HG03045 (cell line): ENCODE measurements at regions not wholly inside any gene's neighbourhood (a gene's known extent, or its start where the extent isn't known, plus 50 kb on each side); places are given as distances from the start of the nearest gene placed in this dataset.
"Not testable (repeated sequence)": the region's sequence is repeated elsewhere in the genome, so short reads cannot be mapped to it uniquely, and the experiment has no call there.

Experiments
- ATAC-seq: cut with Tn5 transposase; IDR thresholded peaks from one replicate; pipeline ENCODE4 v1.9.1; 2021; ENCODE audit warnings: mild to moderate bottlenecking, moderate library complexity; ENCODE audit not compliant: unreplicated experiment

DNA sequence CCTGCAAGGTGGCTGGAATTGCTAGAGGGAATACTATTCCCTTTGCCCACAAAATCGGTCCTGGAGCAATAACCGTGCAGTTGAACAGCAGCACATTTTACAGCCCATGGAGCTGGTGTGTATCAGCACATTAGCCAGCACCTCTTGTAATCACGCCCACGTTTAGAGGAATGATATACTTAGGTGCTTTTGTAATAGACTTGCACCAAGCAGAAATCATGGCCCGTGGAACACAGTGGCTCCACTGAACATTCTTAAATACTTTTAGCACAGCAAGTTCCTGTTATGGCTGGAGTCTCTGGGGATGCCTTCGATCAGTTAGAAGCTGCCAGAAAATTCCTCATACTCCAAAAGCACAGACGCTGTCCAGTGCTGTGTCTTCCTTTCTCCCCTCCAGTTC, 218.1 kb upstream of the FAM78B start:
- no peak for ATAC-seq

DNA sequence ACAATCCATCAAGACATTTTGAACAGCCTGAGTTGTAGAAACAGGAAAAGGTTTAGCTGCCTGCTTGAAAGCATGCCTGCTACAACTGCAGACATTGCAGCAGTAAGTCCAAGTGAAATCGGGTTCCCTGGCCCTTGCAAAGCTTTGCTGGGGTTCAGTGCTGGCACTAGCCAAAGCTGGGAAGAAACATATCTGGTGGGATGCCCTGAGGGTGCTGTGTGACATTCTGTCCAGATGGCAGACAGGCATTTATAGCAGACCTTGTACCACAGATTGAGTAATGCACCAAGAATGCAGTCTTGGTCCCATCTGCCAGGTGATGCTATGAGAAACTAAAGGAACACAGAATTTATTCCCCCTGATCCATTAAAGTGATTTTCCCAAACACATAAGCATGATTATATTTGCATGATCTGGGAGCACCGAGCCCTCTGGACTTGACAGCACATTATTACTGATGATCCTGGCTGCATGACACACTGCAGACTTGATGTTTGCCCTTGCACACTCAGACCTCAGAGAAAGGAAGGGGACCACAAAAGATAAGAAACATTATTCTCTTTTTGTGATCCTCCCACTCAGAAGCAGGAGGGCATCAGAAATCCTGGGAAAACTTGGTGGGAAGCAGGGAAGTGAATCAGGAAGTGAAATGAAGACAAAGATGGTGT, 223.7 kb upstream of the FAM78B start:
- ATAC-seq, result no peak

DNA sequence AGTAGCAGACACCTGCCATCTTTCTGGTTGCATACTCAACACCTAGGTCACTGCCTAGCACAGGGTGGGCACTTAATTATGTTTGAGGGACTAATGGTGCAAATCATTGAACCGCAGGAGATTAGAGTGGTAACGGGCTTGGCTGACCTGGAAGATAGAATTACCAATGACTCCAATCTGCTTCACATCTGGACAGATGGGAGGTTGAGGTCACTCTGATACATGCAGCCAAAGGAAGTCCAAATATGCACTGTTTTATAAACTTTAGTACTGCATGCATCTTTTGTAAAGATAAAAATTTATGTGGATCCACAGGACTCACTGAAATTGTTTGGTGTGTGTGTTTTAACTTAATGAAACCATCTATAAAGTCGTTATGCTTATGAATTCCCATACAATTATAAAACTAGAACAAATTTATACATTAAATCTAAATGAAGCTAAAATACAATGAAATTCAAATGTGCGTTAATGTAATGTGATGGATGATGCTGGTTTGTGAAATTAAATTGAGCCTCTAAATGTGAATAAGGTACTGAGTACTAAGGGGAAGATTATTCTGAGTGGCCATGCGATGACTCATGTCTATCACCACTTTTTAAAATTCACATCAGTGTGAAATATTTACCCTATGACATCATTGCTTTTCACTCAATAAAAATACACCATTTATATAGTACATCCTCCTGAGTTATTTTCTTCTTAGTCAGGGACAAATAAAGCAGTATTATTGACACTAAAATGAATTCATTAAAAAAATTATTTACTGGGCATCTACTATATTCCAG, 224.7 kb upstream of the FAM78B start:
- no peak for ATAC-seq

DNA sequence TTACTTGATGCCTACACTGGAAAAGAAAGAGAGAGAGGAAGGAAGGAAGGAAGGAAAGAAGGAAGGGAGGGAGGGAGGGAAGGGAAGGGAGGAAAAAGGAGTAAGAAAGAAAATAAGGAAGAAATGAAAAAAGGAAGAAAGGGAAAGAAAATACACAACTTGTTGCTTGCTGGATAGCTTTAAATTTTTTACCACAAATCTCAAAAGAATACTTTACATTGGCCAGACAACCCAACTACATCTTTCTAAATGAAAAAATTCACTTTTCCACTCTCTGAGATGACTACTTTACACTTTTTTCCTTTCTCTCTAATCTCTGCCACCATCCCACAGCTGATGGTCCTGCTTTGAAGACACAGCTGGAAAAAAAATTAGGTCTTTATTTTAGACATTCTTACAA, 228.9 kb upstream of the FAM78B start:
- no peak for ATAC-seq

DNA sequence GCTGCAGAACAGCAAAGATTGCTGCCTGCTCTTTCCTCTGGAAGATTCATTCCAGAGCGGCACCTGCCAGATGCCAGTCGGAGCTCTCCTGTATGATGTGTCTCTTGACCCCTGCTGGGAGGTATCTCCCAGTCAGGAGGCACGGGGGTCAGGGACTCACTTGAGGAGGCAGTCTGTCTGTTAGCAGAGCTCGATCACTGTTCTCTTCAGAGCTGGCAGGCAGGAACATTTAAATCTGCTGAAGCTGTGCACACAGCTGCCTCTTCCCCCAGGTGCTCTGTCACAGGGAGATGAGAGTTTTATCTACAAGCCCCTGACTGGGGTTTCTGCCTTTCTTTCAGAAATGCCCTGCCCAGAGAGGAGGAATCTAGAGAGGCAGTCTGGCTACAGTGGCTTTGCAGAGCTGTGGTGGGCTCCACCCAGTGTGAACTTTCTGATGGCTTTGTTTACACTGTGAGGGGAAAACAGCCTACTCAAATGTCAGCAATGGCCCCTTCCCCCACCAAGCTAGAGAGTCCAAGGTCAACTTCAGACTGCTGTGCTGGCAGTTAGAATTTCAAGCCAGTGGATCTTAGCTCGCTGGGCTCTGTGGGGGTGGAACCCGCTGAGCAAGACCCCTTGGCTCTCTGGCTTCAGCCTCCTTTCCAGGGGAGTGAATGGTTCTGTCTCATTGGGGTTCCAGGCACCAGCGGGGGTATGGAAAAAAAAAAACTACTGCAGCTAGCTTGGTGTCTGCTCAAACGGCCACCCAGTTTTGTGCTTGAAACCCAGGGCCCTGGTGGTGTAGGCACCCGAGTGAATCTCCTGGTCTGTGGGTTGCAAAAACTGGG, 242.7 kb upstream of the FAM78B start:
- not testable (repeated sequence) for ATAC-seq

DNA sequence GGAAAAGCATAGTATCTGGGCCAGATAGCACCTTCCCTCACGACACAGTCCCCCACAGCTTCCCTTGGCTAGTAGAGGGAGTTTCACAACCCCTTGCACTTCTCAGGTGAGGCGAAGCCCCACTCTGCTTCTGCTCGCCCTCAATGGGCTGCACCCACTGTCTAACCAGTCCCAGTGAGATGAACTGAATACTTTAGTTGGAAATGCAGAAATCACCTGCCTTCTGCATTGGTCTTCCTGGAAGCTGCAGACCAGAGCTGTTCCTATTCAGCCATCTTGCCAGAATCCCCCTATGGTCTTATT, 243.2 kb upstream of the FAM78B start:
- ATAC-seq, result no peak

DNA sequence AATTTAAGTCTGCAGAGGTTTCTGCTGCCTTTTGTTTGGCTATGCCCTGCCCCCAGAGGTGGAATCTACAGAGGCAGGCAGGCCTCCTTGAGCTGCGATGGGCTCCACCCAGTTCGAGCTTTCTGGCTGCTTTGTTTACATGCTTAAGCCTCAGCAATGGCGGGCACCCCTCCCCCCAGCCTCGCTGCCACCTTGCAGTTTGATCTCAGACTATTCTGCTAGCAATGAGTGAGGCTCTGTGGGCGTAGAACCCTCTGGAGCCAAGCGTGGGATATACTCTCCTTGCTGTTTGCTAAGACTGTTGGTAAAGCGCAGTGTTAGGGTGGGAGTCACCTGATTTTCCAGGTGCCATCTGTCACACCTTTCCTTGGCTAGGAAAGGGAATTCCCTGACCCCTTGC, 250.0 kb upstream of the FAM78B start:
- ATAC-seq, result not testable (repeated sequence)

DNA sequence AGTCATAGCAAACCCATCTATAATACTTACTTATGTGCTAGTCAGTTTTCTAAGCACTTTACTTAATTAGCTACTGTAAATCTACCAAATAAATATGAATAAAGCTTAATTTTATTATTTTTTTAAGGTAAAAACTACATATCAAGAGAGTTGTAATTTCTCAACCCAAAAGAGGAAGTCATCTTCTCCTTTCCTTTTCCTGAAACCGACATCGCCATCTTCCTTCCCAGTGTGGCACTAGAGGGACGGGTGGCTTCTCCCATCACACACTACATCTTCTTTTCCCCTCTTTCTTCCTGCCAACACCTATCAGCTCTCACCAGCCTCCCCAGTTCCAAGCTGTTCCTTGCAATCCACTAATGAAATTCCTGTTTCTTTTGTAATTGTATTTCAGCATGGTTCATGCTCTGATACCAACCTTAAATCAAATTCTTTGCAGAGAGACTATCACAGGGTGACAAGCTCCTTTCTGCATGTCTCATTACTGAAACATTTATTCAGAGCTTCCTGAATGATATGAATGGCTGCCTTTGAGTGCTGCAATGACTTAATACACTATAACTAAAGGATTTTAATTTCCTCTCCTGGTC, 251.6 kb upstream of the FAM78B start:
- no peak for ATAC-seq

DNA sequence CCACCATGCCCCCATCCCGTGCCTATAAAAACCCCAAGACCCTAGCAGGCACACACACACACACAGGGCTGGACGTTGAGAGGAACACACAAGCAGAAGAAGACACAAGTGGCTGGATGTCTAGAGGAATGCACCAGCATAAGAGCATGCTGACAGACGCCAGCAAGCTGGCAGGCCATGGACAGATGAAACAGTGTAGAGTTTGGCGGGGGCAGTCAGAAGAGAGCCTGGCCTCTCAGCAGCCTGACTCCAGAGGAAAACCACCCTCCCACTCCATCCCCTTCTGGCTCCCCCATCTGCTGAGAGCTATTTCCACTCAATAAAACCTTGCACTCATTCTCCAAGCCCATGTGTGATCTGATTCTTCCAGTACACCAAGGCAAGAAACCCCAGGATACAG, 255.8 kb upstream of the FAM78B start:
- ATAC-seq, result not testable (repeated sequence)

DNA sequence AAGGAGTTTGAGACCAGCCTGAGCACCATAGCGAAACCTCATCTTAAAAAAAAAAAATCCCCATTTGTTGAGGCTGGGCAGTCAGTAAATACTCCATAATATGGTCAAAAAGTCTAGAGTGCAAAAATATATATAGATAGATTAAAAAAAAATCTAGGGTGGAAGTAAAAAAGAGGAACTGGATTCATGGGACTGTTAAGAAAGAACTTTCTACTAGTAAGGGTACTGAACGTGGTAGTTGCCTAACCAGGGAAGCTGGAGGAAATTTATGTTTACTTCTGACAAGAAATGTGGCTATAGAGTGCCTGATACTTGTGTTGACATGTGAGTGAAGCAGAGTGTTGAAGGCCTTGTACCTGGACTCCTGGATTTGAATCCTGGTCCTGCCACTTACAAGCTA, 265.9 kb upstream of the FAM78B start:
- ATAC-seq, result no peak

DNA sequence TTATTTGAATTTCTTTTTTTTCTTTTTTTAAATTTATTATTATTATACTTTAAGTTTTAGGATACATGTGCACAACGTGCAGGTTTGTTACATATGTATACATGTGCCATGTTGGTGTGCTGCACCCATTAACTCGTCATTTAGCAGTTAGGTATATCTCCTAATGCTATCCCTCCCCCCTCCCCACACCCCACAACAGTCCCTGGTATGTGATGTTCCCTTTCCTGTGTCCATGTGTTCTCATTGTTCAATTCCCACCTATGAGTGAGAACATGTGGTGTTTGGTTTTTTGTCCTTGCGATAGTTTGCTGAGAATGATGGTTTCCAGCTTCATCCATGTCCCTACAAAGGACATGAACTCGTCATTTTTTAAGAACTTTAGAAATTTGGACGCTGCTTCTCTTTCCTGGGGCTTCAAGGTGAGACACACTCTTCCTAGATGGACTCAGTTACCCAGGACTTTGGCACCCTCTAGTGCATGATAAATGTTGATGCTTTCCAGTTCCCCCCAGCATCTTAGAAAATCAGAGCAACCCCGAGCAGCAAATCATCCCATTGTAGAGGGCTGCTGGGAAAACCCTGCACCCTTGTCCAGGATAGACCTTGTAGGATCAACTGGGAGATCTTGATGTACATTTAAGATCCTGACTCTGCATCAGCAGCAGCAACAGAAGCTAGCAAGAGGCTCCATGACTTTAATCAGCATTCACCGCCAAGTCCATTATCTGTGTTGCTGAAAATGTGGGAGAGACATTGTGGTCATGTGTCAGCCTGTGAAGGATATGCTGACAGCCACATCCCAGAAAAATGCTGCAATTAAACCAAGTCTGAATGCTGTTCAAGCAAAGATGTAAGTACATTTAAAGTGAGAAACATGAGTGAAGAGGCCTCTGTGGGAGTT, 266.9 kb upstream of the FAM78B start:
- ATAC-seq, result not testable (repeated sequence)

DNA sequence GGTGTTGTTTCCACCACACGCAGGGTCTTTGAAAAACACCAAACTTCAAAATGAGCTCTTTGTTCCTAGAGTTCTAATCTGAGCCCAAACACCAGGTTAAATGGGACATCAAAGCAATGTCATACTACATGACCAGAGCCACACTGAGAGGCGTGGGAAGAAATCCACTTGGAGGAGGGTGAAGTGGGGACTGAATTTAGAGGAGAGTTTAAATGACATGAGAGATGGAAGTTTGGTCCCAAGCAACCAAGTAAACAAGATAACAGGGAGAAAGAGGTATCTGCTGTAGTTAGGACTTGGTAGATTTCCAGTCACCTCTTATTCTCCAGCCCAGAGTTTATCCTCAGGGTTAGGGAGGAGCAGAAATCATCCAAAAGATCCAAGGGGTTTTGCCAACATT, 290.9 kb upstream of the FAM78B start:
- no peak for ATAC-seq

DNA sequence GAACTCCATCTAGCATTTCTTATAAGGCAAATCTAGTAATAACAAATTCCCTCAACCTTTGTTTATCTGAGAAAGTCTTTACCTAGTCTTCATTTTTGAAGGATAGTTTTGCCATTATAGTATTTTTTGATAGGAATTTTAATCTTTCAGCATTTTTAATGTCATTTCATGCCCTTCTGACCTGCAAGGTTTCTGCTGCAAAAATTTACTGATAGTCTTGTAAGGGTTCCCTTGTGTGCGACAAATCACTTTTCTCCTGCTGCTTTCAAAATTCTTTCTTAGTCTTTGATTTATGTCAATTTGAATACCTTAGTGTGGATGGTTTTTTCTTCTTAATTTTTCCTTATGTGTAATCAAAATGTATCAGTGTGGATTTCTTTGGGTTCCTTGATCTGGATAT, 297.5 kb upstream of the FAM78B start:
- ATAC-seq, result no peak

DNA sequence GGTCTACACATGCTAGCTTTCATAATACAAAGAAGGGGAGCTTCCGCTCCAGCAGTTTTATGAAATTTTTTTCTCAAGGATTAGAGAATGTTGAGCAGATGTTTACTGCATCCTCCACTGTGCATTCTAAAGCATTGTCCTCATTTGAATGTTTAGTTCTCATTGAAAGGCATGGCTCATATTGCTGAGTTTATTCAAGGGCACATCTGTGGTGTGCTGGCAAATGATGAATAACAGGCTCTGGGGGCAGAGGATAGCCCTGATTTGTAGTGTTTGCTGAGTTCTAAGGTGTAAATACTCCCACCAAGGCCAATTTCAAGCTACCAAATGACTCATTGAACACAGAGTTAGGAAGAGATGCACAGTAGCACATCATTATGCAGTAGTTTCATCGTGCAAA, 303.2 kb upstream of the FAM78B start:
- ATAC-seq, result no peak

DNA sequence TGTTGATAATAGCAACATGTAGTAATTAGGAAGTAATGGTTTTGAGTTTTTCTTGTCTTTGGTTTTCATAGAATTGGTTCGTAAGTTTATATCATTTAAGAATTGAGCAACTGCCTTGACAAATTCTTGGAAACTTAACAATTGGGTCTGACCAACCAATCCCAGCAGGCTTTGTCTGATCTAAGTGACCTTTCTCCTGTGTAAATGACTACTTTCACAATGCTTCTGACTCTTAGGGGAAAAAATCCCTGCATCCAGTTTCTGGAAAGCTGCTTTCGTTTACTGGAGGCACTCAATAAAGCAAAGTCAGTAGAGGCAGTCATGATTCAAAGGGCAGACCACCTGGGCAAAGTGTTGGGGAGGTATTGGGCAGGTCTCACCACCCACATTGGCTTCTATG, 303.6 kb upstream of the FAM78B start:
- ATAC-seq, result no peak

DNA sequence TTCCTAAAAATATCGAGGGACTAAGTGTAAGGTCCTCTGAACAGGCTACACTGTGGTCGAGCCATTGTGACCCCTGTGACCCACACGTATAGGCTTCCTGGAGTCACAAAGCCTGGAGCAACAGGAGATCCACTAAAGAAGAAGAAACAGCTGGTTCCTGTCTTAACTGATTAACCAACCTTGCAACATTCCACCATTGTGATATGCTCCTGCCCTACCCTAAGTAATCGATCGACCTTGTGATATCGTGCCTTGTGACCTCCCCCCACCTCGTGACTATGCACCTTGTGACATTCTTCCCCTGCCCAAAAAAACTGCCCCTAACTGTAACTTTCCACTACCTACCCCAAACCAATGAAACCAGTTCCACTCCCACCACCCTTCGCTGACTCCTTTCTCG, 304.6 kb upstream of the FAM78B start:
- no peak for ATAC-seq

DNA sequence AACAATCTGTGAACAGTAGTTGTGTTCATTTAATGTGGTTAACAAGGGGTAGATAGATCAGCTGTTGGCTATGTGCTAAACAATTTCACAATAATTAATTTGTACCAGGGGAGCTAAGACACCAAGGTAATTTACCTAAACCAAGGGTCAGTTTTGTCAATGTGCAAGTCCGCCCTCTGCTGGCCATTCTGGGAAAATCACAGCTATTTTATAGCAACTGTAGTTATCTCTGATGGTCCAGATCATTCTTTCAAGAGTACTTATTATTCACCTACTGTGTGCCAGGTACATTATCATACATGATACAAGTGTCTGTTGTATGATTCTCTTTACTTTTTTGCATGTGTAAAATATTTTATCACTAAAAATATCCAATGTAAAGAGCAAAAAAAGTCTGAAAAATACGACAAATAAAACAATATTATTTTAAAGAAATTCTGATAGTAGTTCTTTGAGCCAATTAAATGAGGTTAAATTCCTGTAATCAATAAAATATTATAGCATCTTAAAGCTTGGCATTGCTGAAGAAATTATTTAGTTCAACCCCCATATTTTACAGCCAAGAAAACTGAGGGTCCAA, 312.3 kb upstream of the FAM78B start:
- ATAC-seq, result peak; percentile 53

DNA sequence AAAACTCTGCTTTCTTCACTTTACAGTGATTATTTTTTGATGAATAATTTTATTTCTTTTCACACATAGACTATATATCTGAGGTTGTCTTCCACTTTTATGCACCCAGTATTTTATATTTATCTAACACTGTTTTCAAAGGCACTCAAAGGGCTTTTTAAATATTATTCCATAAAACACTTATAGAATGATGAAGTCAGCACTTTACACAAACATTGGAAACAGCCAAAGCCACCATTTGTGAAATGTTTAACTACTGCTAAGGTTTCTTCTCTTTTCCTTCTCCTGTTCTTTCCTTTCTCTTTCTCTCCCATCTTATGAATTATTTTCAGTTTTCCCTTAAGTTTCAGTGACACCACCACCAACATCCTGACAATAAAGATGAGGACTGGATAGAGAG, 317.7 kb upstream of the FAM78B start:
- ATAC-seq, result no peak

DNA sequence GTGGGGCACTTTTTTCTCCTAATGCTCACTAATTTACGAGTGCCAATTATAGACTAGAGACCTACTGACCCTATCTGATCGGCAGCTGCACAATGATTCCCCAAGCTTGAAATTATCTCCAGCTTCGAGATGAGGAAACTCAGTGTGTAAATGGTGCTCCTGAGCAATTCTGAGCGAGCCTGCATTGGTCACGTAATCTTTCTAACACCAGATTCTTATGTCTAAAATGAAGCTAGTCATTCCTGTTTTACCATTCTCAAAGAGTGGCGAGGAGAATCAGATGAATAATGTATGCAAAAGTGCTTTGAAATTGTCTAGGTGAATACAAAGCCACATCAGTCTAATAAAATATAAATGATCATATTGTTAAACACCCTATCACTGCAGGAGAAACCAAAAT, 318.1 kb upstream of the FAM78B start:
- ATAC-seq, result no peak

DNA sequence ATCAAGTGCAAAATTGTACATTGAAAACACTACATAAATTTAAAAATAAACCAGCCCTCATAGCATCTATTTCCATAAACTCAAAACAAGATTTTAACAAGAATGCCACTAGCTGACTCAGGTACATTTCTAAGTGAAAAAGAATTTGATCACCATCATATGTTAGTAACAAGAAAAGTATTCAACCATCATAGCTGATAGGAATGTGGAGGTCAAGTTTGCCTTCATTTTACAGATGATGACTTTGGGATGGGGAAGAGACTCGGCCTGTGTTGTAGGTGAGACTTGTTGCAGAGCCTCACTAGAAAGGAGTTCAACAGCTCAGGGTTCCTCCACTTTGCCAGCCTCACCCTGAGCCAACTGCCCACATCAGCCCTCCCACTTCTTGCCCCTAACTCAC, 318.8 kb upstream of the FAM78B start:
- ATAC-seq, result no peak
